ENCODE measurements at regions not wholly inside any gene's neighbourhood (a gene's known extent, or its start where the extent isn't known, plus 50 kb on each side); places are given as distances from the start of the nearest gene placed in this dataset.

GRCh38 chr6:132962936-132963868, 148.8 kb downstream of the RPS12 start:
- TF ChIP-seq, protein P1, sequence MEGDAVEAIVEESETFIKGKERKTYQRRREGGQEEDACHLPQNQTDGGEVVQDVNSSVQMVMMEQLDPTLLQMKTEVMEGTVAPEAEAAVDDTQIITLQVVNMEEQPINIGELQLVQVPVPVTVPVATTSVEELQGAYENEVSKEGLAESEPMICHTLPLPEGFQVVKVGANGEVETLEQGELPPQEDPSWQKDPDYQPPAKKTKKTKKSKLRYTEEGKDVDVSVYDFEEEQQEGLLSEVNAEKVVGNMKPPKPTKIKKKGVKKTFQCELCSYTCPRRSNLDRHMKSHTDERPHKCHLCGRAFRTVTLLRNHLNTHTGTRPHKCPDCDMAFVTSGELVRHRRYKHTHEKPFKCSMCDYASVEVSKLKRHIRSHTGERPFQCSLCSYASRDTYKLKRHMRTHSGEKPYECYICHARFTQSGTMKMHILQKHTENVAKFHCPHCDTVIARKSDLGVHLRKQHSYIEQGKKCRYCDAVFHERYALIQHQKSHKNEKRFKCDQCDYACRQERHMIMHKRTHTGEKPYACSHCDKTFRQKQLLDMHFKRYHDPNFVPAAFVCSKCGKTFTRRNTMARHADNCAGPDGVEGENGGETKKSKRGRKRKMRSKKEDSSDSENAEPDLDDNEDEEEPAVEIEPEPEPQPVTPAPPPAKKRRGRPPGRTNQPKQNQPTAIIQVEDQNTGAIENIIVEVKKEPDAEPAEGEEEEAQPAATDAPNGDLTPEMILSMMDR (IDR thresholded peaks at IDR 0.05), result peak in 5 of 7 experiments; percentile 30 to 58 (median 45)
- no peak for TF ChIP-seq POLR2A (IDR thresholded peaks at IDR 0.05)
- TF ChIP-seq EP300 (IDR thresholded peaks at IDR 0.05), result no peak
- TF ChIP-seq POLR2AphosphoS5 (IDR thresholded peaks at IDR 0.05), result no peak
